ENCODE measurements at regions not wholly inside any gene's neighbourhood (a gene's known extent, or its start where the extent isn't known, plus 50 kb on each side); places are given as distances from the start of the nearest gene placed in this dataset.

DNA sequence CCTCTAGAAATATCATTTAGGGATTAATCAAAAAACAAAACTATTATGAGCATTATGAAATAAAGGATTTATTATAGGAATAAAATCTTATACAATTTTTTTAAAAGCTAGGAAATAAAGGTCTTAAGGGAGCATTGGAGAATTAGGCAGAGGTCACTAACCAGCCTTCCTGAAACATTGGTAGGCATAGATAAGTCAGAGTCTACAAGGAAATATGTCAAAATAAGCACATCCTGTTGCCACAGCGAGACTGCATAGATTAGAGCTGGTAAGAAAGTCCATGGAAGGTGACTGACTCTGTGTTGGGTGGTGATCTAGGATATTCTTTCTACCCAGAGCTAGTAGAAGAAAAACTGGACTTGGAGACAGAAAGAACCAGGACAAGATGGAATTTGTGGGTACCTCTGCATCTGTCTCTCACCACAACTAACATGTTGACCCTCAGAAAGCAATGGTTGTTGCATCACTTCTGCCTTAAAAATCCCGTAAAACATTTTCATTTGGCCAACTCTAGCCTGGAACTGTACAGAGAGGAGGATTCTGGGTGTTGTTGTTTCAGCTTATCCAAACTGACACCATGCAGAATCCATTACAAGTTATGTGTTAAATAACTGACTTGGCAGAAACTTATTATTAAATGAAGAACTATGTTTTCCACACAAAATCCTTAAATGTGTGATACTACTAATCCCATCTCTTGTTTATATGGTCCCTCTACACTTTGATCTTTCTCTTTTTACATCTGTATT, 77.1 kb downstream of the FBXO5 start:
- DNase-seq (ENCODE audit: low read depth): no peak

DNA sequence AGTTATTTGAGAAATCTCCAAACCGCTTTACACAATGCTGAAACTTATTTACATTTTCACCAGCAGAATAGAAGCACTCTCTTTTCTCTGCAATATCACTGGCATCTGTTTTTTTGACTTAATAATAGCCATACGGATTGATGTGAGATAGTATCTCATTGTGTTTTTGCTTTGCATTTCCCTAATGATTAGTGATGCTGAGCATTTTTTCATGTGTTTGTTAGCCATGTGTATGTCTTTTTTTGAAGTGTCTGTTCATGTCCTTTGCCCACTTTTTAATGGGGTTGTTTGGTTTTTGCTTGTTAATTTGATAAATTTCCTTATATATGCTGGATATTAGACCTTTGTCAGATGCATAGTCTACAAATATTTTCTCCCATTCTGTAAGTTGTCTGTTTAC, 73.6 kb downstream of the FBXO5 start:
- DNase-seq (ENCODE audit: low read depth): no peak

GRCh38 chr6:152916035-152916434, 66.8 kb downstream of the FBXO5 start:
- DNase-seq (ENCODE audit: low read depth): no peak

DNA sequence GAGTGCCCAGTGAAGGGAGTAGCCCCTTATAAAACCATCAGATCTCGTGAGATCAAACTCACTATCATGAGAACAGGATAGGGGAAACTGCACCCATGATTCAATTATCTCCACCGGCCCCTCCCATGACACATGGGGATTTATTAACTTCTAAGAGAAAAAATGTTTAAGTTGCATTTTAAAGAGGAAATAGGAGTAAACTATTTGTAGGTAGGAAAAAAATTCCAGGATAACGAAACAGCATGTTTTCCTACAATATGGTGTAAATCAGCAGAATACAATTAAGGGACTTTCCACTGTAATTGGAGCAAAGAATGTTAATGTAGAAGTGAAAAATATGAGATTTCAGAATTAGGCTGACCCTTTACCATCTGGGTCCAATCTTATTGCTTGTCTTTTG, 63.9 kb downstream of the FBXO5 start:
- DNase-seq (ENCODE audit: low read depth): no peak

DNA sequence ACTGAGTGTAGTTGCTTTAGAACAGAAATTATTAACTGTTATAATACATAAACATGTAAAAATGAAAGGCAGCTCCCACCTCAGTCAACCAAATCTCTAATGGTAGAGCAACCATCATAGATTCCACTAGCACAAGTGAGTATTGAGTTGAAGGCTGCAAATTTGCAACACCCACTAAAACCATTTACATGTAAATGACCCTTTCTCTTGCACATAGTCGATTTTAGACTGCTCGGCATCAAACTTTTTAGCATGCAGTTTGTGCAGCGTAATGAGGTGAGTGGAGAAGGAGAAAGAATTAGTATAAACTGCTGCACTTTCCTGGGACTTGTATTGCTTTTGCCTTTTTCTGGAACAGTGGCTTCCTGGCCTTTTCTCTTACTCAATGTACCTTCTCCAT, 62.8 kb downstream of the FBXO5 start:
- DNase-seq (ENCODE audit: low read depth): no peak

All from HT1080 (cell line).